MM.1S (cell line): ENCODE measurements at regions not wholly inside any gene's neighbourhood (a gene's known extent, or its start where the extent isn't known, plus 50 kb on each side); places are given as distances from the start of the nearest gene placed in this dataset.

Experiments
- DNase-seq: peaks from one replicate; pipeline ENCODE4 v3.0.0-alpha.2; 2015
- H2AFZ ChIP-seq: fragments of 300-600 bp; sonication (generic); 2 replicates; pipeline ENCODE4 v1.6.0; 2016; ENCODE audit warnings: antibody characterized with exemption, low read length
- H3F3A ChIP-seq: fragments of 300-600 bp; sonication (generic); 2 replicates; pipeline ENCODE4 v1.6.1; 2016; ENCODE audit warnings: mild to moderate bottlenecking, antibody characterized with exemption, low read length, moderate library complexity, mixed read lengths; ENCODE audit not compliant: insufficient read depth
- H3K27ac ChIP-seq: fragments of 300-600 bp; sonication (generic); 2 replicates; pipeline ENCODE4 v1.5.1; 2016; ENCODE audit warnings: mild to moderate bottlenecking, low read length
- H3K27me3 ChIP-seq: fragments of 300-600 bp; sonication (generic); replicated peaks from 2 replicates; pipeline ENCODE4 v1.6.0; 2016; ENCODE audit warnings: low read length; ENCODE audit not compliant: insufficient read depth
- H3K36me3 ChIP-seq: fragments of 300-600 bp; sonication (generic); replicated peaks from 2 replicates; pipeline ENCODE4 v1.6.1; 2016; ENCODE audit warnings: mild to moderate bottlenecking, low read length, mixed read lengths; ENCODE audit not compliant: insufficient read depth
- H3K4me1 ChIP-seq: fragments of 300-600 bp; sonication (generic); 2 replicates; pipeline ENCODE4 v1.6.1; 2016; ENCODE audit warnings: low read length, mixed read lengths
- H3K4me2 ChIP-seq: fragments of 300-600 bp; sonication (generic); 2 replicates; pipeline ENCODE4 v1.6.0; 2016; ENCODE audit warnings: low read depth, low read length
- H3K4me3 ChIP-seq: fragments of 300-600 bp; sonication (generic); 2 replicates; pipeline ENCODE4 v1.5.1; 2016; ENCODE audit warnings: low read length, mixed read lengths
- H3K79me2 ChIP-seq: fragments of 300-600 bp; sonication (generic); 2 replicates; pipeline ENCODE4 v1.6.1; 2016; ENCODE audit warnings: mixed run types, low read length, mixed read lengths
- H3K9ac ChIP-seq: fragments of 300-600 bp; sonication (generic); 2 replicates; pipeline ENCODE4 v1.6.1; 2016; ENCODE audit warnings: low read length, mixed read lengths
- H3K9me2 ChIP-seq: fragments of 300-600 bp; sonication (generic); replicated peaks from 2 replicates; pipeline ENCODE4 v1.6.1; 2016; ENCODE audit warnings: mild to moderate bottlenecking, low read length, mixed read lengths; ENCODE audit not compliant: insufficient read depth
- H3K9me3 ChIP-seq: fragments of 300-600 bp; sonication (generic); replicated peaks from 2 replicates; pipeline ENCODE4 v1.6.1; 2016; ENCODE audit warnings: mild to moderate bottlenecking, low read length, mixed read lengths; ENCODE audit not compliant: insufficient read depth
- H4K20me1 ChIP-seq: fragments of 300-600 bp; sonication (generic); 2 replicates; pipeline ENCODE4 v1.6.1; 2016; ENCODE audit warnings: mild to moderate bottlenecking, low read length, moderate library complexity, mixed read lengths; ENCODE audit not compliant: insufficient read depth
- EZH2 ChIP-seq: fragments of 300-600 bp; sonication (generic); optimal IDR thresholded peaks from 2 replicates; pipeline ENCODE3; 2017; ENCODE audit warnings: low read depth, mild to moderate bottlenecking, antibody characterized with exemption, low read length, mixed read lengths
- EZH2phosphoT487 ChIP-seq: fragments of 300-600 bp; sonication (generic); IDR thresholded peaks from 2 replicates; pipeline ENCODE4 v1.6.1; 2018; ENCODE audit warnings: antibody characterized with exemption, low read length
- TF ChIP-seq, protein P1 (sequence below): fragments of 300-600 bp; sonication (generic); IDR thresholded peaks from 2 replicates; pipeline ENCODE4 v1.5.1; 2016; ENCODE audit warnings: antibody characterized with exemption, low read length, mixed read lengths

DNA sequence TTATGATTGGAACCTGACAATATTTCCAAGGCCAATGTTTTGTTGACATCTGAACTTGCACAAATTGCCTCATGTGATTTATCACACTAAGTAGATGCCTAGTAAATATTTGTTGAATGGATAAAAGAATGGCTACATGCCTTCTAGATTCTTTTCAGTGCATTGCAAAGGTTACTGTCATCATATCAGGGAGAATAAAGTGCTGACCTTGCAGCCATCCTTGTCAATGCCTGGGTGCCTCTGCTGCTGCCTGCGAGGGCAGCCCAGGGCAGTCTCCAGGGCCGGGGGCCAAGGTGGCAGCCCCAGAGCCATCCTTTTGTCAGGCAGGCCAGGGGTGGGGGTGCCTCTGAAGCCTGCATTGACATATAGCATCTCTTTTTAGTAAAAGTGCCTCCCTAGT, 325.6 kb upstream of the MTNR1B start:
- H2AFZ ChIP-seq, result no peak overlapping the region
- no peaks in the 10 kb centered on the region for H3K27me3 ChIP-seq
- no peaks in the 10 kb centered on the region for H3K9me3 ChIP-seq
- TF ChIP-seq, protein P1, sequence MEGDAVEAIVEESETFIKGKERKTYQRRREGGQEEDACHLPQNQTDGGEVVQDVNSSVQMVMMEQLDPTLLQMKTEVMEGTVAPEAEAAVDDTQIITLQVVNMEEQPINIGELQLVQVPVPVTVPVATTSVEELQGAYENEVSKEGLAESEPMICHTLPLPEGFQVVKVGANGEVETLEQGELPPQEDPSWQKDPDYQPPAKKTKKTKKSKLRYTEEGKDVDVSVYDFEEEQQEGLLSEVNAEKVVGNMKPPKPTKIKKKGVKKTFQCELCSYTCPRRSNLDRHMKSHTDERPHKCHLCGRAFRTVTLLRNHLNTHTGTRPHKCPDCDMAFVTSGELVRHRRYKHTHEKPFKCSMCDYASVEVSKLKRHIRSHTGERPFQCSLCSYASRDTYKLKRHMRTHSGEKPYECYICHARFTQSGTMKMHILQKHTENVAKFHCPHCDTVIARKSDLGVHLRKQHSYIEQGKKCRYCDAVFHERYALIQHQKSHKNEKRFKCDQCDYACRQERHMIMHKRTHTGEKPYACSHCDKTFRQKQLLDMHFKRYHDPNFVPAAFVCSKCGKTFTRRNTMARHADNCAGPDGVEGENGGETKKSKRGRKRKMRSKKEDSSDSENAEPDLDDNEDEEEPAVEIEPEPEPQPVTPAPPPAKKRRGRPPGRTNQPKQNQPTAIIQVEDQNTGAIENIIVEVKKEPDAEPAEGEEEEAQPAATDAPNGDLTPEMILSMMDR, result no peak
- TF ChIP-seq EZH2, result no peak
- TF ChIP-seq EZH2phosphoT487, result no peak
- no peak overlapping the region for H3K4me2 ChIP-seq
- no peaks in the 10 kb centered on the region for H3K36me3 ChIP-seq
- H4K20me1 ChIP-seq, result no peaks in the 10 kb centered on the region
- H3K4me3 ChIP-seq, result no peak overlapping the region
- H3K9ac ChIP-seq, result no peak overlapping the region
- H3K4me1 ChIP-seq, result no peaks in the 10 kb centered on the region
- DNase-seq, result no peak
- no peaks in the 10 kb centered on the region for H3F3A ChIP-seq
- H3K79me2 ChIP-seq, result no peaks in the 10 kb centered on the region
- H3K27ac ChIP-seq, result no peak overlapping the region
- H3K9me2 ChIP-seq, result no peaks in the 10 kb centered on the region

GRCh38 chr11:92644595-92645445, 324.6 kb upstream of the MTNR1B start:
- TF ChIP-seq EZH2phosphoT487 (no peak), EZH2 (no peak)
- TF ChIP-seq, protein P1, result no peak
- H3K9me3 ChIP-seq, result no peaks in the 10 kb centered on the region
- H2AFZ ChIP-seq, result no peak overlapping the region
- no peaks in the 10 kb centered on the region for H3K36me3 ChIP-seq
- H3K79me2 ChIP-seq, result no peaks in the 10 kb centered on the region
- no peak for DNase-seq
- H4K20me1 ChIP-seq, result no peaks in the 10 kb centered on the region
- H3K9me2 ChIP-seq, result no peaks in the 10 kb centered on the region
- H3K4me3 ChIP-seq, result no peak overlapping the region
- H3K4me1 ChIP-seq, result no peaks in the 10 kb centered on the region
- H3K9ac ChIP-seq, result no peak overlapping the region
- H3K27ac ChIP-seq, result no peak overlapping the region
- no peaks in the 10 kb centered on the region for H3F3A ChIP-seq
- H3K4me2 ChIP-seq, result no peak overlapping the region
- H3K27me3 ChIP-seq, result no peaks in the 10 kb centered on the region

DNA sequence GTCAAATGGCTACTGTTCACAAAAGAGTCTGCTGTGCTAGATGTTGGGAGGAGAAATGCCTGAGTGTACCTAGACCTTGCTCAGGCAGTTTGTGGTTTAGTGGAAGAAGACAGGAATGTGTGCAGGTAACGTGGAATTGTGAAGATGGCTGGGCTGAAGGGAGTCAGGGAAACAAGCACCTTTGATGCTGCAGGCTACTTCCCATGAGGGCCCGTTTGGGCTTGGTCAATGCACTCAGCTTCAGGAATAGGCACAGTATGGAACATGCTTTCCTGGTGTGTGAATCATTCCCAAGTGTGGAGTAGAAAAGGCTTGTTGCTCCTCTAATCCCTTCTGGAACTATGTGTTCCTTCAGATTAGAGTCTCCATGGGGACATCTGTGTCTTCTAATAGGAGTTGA, 318.3 kb upstream of the MTNR1B start:
- no peak for DNase-seq
- H4K20me1 ChIP-seq, result no peaks in the 10 kb centered on the region
- no peaks in the 10 kb centered on the region for H3K79me2 ChIP-seq
- no peak overlapping the region for H3K4me3 ChIP-seq
- H3K4me2 ChIP-seq, result no peak overlapping the region
- H3K27me3 ChIP-seq, result no peaks in the 10 kb centered on the region
- no peaks in the 10 kb centered on the region for H3K9me3 ChIP-seq
- no peak overlapping the region for H2AFZ ChIP-seq
- TF ChIP-seq, protein P1, result no peak
- TF ChIP-seq EZH2phosphoT487, result no peak
- TF ChIP-seq EZH2, result no peak
- H3K9me2 ChIP-seq, result no peaks in the 10 kb centered on the region
- H3K27ac ChIP-seq, result no peak overlapping the region
- no peaks in the 10 kb centered on the region for H3K36me3 ChIP-seq
- no peaks in the 10 kb centered on the region for H3K4me1 ChIP-seq
- H3F3A ChIP-seq, result no peaks in the 10 kb centered on the region
- no peak overlapping the region for H3K9ac ChIP-seq
